Activated naive CD8-positive, alpha-beta T cell treated with anti-CD3 and anti-CD28 coated beads, Interleukin-2, amount 50 U/mL, for 24 hours (primary cell): ENCODE measurements at regions not wholly inside any gene's neighbourhood (a gene's known extent, or its start where the extent isn't known, plus 50 kb on each side); places are given as distances from the start of the nearest gene placed in this dataset.

ENCODE experiments used
- ATAC-seq: fragments of 150-1000 bp; cut with Tn5 transposase; one replicate; pipeline ENCODE4 v1.10.0; 2021
- DNase-seq: peaks from one replicate; pipeline ENCODE4 v3.0.0; 2021
- H3K27ac Mint-ChIP-seq: one replicate; pipeline ENCODE4 v1.8.0; 2021; ENCODE audit warnings: mild to moderate bottlenecking, mixed read lengths
- H3K27me3 Mint-ChIP-seq: one replicate; pipeline ENCODE4 v1.8.0; 2021; ENCODE audit warnings: mixed read lengths
- H3K36me3 Mint-ChIP-seq: one replicate; pipeline ENCODE4 v1.8.0; 2021; ENCODE audit warnings: low read depth, mixed read lengths
- H3K4me1 Mint-ChIP-seq: one replicate; pipeline ENCODE4 v1.8.0; 2021; ENCODE audit warnings: mixed read lengths
- H3K4me3 Mint-ChIP-seq: one replicate; pipeline ENCODE4 v1.8.0; 2021; ENCODE audit warnings: mild to moderate bottlenecking, moderate library complexity, mixed read lengths
- H3K9me3 Mint-ChIP-seq: one replicate; pipeline ENCODE4 v1.8.0; 2021; ENCODE audit warnings: mixed read lengths

- Mint-ChIP-seq H3K4me1 (peaks cover 71% of the 10 kb centered on the region), H3K4me3 (peak overlapping the region; percentile 53)
These were observed 93.2 kb upstream of the ARHGEF3 start for GRCh38 chr3:56894881-56895431.

GRCh38 chr3:56890448-56891091 is 88.8 kb upstream of the ARHGEF3 start:
- Mint-ChIP-seq H3K4me3 (peak overlapping the region; percentile 4), H3K4me1 (peaks cover 88% of the 10 kb centered on the region)
- no peak for ATAC-seq

More at GRCh38 chr3:56894881-56895431, 93.2 kb upstream of the ARHGEF3 start:
- DNase-seq = no peak
- H3K9me3 Mint-ChIP-seq = no peaks in the 10 kb centered on the region
- peak overlapping the region; percentile 62 for H3K27ac Mint-ChIP-seq
- ATAC-seq = peak; percentile 97
- peaks cover 13% of the 10 kb centered on the region for H3K36me3 Mint-ChIP-seq
- H3K27me3 Mint-ChIP-seq = no peaks in the 10 kb centered on the region

DNA sequence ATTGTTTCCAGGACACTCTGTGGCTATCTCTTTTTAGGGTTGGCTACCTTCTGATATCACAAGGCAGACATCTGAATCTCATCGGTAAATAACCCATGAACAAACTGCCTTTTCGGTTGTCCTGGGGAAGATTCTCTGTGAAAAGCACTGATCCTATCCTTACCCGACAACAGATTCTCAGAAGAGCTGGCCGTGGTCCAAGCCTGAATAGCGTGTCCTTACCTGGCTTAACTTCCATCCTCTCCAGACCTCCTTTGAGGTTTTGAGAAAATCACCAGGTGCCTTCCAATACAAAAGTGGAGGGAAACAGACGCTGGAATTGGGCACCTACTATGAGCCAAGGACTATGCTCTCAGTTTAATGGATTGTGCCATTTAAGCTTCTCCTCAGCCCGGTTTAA is 87.4 kb upstream of the ARHGEF3 start:
- Mint-ChIP-seq H3K4me3 (no peak overlapping the region), H3K9me3 (no peaks in the 10 kb centered on the region), H3K4me1 (peaks cover 88% of the 10 kb centered on the region), H3K27ac (no peak overlapping the region), H3K27me3 (no peaks in the 10 kb centered on the region), H3K36me3 (no peaks in the 10 kb centered on the region)
- ATAC-seq (no peak), DNase-seq (no peak)

More at GRCh38 chr3:56890448-56891091, 88.8 kb upstream of the ARHGEF3 start:
- DNase-seq = no peak
- Mint-ChIP-seq H3K36me3 (no peaks in the 10 kb centered on the region), H3K27me3 (no peaks in the 10 kb centered on the region), H3K9me3 (no peaks in the 10 kb centered on the region), H3K27ac (no peak overlapping the region)

DNA sequence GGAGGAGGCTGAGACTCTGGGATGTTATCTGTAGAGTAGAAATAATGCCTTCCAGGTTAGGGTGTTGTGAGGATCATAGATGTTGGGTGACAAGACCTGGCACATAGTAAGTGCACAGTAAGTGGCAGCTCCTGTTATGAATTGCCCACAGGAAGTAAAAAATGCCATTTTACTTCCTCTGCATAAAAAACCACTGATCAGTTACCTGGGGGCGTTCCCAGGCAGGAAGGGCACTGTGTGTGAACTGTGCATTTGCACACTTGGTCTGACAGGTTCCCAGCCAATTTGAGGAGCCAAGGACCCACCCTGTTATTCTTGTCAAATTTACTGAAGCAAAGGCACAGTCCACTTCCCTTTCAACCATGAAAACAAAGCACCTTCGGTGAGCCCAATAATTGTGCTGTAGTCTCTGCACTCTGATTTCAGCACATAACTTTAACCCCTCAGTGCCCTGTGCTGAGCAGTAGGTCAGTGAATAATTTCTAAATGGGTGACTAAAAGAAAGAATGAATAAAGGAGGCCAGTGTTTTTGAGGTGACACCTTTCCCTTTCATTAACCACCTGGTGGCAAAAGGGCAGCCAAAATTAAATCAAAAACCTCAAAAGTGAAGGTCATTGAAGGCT is 85.8 kb upstream of the ARHGEF3 start:
- H3K4me3 Mint-ChIP-seq = peak overlapping the region; percentile 66

GRCh38 chr3:56886314-56886713 is 84.6 kb upstream of the ARHGEF3 start:
- no peaks in the 10 kb centered on the region for H3K9me3 Mint-ChIP-seq
- H3K36me3 Mint-ChIP-seq = peaks cover 2% of the 10 kb centered on the region
- DNase-seq = no peak
- peak overlapping the region; percentile 96 for H3K27ac Mint-ChIP-seq
- peak overlapping the region; percentile 66 for H3K4me3 Mint-ChIP-seq
- peak; percentile 53 for ATAC-seq
- peaks cover 93% of the 10 kb centered on the region for H3K4me1 Mint-ChIP-seq
- no peaks in the 10 kb centered on the region for H3K27me3 Mint-ChIP-seq

More for the DNA sequence above, 85.8 kb upstream of the ARHGEF3 start:
- ATAC-seq (peak; percentile 67), DNase-seq (no peak)
- no peaks in the 10 kb centered on the region for H3K9me3 Mint-ChIP-seq
- H3K36me3 Mint-ChIP-seq = peaks cover 2% of the 10 kb centered on the region
- H3K27ac Mint-ChIP-seq = peak overlapping the region; percentile 96
- peaks cover 90% of the 10 kb centered on the region for H3K4me1 Mint-ChIP-seq
- H3K27me3 Mint-ChIP-seq = no peaks in the 10 kb centered on the region

GRCh38 chr3:56885879-56886278 is 84.1 kb upstream of the ARHGEF3 start:
- H3K36me3 Mint-ChIP-seq = peaks cover 5% of the 10 kb centered on the region
- H3K9me3 Mint-ChIP-seq = no peaks in the 10 kb centered on the region
- no peak for DNase-seq
- peak; percentile 71 for ATAC-seq
- peak overlapping the region; percentile 96 for H3K27ac Mint-ChIP-seq
- peak overlapping the region; percentile 66 for H3K4me3 Mint-ChIP-seq
- no peaks in the 10 kb centered on the region for H3K27me3 Mint-ChIP-seq
- H3K4me1 Mint-ChIP-seq = peaks cover 93% of the 10 kb centered on the region

- ATAC-seq (no peak), DNase-seq (no peak)
- H3K9me3 Mint-ChIP-seq = no peaks in the 10 kb centered on the region
- H3K27me3 Mint-ChIP-seq = no peaks in the 10 kb centered on the region
- peaks cover 93% of the 10 kb centered on the region for H3K4me1 Mint-ChIP-seq
- peaks cover 6% of the 10 kb centered on the region for H3K36me3 Mint-ChIP-seq
- no peak overlapping the region for H3K4me3 Mint-ChIP-seq
- peak overlapping the region; percentile 96 for H3K27ac Mint-ChIP-seq
These were observed 83.7 kb upstream of the ARHGEF3 start for GRCh38 chr3:56885453-56885852.

GRCh38 chr3:56884387-56884786 is 82.6 kb upstream of the ARHGEF3 start:
- H3K4me3 Mint-ChIP-seq = no peak overlapping the region
- no peaks in the 10 kb centered on the region for H3K27me3 Mint-ChIP-seq
- H3K27ac Mint-ChIP-seq = no peak overlapping the region
- ATAC-seq (no peak), DNase-seq (no peak)
- peaks cover 13% of the 10 kb centered on the region for H3K36me3 Mint-ChIP-seq
- no peaks in the 10 kb centered on the region for H3K9me3 Mint-ChIP-seq
- H3K4me1 Mint-ChIP-seq = peaks cover 98% of the 10 kb centered on the region

DNA sequence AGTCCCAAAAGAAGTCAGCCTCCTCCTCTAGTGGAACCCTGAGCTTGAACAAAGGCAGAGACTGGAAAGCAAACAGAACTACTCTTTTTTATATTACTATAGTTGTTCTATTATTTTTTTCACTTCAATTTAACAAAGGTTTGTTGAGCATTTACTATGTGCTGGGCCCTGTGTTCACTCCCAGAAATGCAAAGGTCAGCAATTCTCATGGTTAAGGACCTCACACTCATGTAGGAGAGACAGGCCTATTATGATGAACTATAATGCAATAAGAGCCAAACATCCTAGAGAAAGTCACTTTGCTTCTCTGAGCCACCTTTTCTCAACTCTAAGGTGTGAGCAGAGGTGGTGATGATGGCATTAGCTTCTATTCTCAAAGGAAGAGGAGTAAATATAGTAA is 82.1 kb upstream of the ARHGEF3 start:
- peaks cover 13% of the 10 kb centered on the region for H3K36me3 Mint-ChIP-seq
- H3K4me3 Mint-ChIP-seq = no peak overlapping the region
- ATAC-seq (no peak), DNase-seq (no peak)
- no peak overlapping the region for H3K27ac Mint-ChIP-seq
- H3K4me1 Mint-ChIP-seq = peaks cover 97% of the 10 kb centered on the region
- H3K9me3 Mint-ChIP-seq = no peaks in the 10 kb centered on the region
- no peaks in the 10 kb centered on the region for H3K27me3 Mint-ChIP-seq

DNA sequence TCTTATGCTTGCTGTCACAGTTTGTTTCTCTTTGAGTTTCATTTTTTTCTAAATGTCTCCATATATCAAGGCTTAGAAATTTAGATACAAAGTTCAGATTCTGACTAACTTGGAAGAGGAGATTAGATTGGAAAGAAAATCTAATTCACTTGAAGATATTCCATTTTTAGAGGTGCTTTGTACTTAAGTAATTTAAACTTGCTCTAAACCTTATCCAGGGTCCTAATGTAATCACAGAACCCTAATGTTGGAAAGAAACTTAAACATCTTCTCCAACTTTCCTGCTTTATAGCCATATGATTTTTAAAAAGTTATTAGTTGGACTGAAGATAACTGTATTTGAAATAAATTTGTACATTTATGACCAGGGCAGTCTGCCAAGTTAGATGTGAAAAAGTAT is 81.1 kb upstream of the ARHGEF3 start:
- H3K27me3 Mint-ChIP-seq = no peaks in the 10 kb centered on the region
- ATAC-seq (no peak), DNase-seq (no peak)
- peaks cover 13% of the 10 kb centered on the region for H3K36me3 Mint-ChIP-seq
- no peak overlapping the region for H3K4me3 Mint-ChIP-seq
- H3K27ac Mint-ChIP-seq = no peak overlapping the region
- H3K9me3 Mint-ChIP-seq = no peaks in the 10 kb centered on the region
- peaks cover 97% of the 10 kb centered on the region for H3K4me1 Mint-ChIP-seq

DNA sequence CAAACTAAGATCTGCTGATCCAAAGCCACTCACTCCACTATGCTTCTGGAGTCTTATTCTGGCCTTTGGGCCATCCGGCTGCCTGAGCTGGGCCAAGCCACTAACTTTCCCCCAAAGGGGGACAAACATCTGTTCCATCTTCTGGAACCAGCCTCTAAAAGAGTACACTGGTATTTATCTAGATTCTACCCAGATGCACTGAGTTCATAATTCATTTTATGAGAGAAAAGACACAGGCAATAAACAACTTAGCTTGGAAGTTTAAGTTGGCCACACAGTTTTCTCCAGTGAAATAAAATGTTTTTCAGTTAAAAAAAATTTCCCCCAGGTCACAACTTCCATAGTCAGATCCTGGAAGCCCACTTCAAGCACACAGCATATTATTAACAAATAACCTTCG is 80.1 kb upstream of the ARHGEF3 start:
- H3K27me3 Mint-ChIP-seq = no peaks in the 10 kb centered on the region
- H3K4me3 Mint-ChIP-seq = no peak overlapping the region
- no peaks in the 10 kb centered on the region for H3K9me3 Mint-ChIP-seq
- no peak for ATAC-seq
- H3K36me3 Mint-ChIP-seq = peaks cover 13% of the 10 kb centered on the region
- peaks cover 96% of the 10 kb centered on the region for H3K4me1 Mint-ChIP-seq
- DNase-seq = no peak
- H3K27ac Mint-ChIP-seq = no peak overlapping the region

DNA sequence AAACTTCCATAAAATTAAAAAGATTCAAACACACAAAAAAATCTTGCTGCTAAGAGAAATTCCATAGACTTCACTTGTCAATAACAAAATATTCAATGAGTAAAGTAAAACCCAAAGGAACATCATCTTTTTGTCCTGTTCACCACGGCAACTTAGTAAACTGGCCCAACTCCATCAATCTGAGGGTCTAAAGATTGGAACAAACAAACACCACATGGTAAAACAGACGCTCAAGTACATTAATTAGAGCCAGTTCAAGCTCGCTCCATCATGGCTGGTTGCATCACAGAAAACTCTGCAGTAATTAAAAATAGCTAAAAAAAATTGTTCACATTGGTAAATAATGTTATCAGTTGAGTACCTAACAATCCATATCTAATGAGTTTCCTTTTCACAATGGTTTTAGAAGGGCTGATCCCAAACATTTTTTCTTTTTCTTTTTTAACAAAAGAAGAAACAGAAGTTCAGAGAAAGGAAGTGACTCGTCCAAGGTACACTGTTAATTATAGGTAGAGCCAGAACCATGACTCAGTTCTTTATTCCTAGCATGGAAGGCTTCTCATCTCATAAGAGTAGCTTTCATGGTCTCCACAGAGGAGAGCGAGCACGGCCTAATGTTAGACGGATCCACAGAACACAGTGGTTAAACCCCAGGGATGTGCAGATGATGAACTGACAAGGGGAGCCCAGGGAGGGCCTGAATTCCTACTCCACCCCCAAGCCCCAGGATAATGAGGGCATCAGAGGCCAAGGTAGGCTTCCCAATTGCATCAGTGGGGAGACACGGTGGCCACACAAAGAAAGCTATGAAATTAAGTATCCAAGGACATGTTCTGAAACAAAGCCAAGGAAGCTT is 79.2 kb upstream of the ARHGEF3 start:
- H3K4me3 Mint-ChIP-seq = no peak overlapping the region
- no peaks in the 10 kb centered on the region for H3K27me3 Mint-ChIP-seq
- DNase-seq (no peak), ATAC-seq (no peak)
- peaks cover 96% of the 10 kb centered on the region for H3K4me1 Mint-ChIP-seq
- no peaks in the 10 kb centered on the region for H3K9me3 Mint-ChIP-seq
- H3K36me3 Mint-ChIP-seq = peaks cover 13% of the 10 kb centered on the region
- peak overlapping the region; percentile 97 for H3K27ac Mint-ChIP-seq

- no peak for DNase-seq
- peak; percentile 60 for ATAC-seq
- Mint-ChIP-seq H3K27me3 (no peaks in the 10 kb centered on the region), H3K4me1 (peaks cover 95% of the 10 kb centered on the region), H3K9me3 (no peaks in the 10 kb centered on the region), H3K27ac (peak overlapping the region; percentile 97), H3K36me3 (peaks cover 17% of the 10 kb centered on the region), H3K4me3 (peak overlapping the region; percentile 64)
These were observed 77.9 kb upstream of the ARHGEF3 start for GRCh38 chr3:56879436-56880215.

DNA sequence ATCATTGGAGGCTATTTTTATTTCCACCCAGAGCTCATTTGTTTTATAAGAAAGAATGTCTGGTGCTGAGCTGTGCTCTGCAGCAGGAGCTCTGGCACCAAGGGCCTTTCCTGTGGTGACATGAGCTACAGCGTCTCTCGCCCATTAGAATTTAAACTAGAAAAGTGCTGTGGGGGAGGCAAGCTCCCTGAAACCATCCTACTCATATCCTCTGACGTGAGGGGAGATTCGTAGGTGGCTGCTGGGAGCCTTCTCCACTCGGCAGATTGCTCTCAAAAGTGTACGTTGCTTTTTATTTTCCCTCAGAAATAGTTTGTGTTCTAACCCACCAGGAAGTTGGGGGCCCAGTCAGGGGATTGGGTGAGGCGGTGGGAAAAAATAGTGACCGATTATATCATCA is 76.3 kb upstream of the ARHGEF3 start:
- peak; percentile 84 for ATAC-seq
- Mint-ChIP-seq H3K9me3 (no peaks in the 10 kb centered on the region), H3K4me1 (peaks cover 94% of the 10 kb centered on the region), H3K27me3 (no peaks in the 10 kb centered on the region), H3K27ac (peak overlapping the region; percentile 97), H3K4me3 (peak overlapping the region; percentile 61), H3K36me3 (peaks cover 17% of the 10 kb centered on the region)
- DNase-seq = peak; percentile 66
